ENCODE measurements at regions not wholly inside any gene's neighbourhood (a gene's known extent, or its start where the extent isn't known, plus 50 kb on each side); places are given as distances from the start of the nearest gene placed in this dataset.

- Histone ChIP-seq H2AFZ (ENCODE audit: control insufficient read depth, low read length) (no peak overlapping the region), H3K27ac (ENCODE audit: control insufficient read depth, insufficient read depth, low read length) (no peak overlapping the region), H3K36me3 (ENCODE audit: control insufficient read depth in 2 of 2, extremely low read depth in 1 of 2, insufficient read depth in 2 of 2, low read length in 2 of 2) (no peaks in the 10 kb centered on the region), H4K20me1 (ENCODE audit: control insufficient read depth, extremely low read depth, insufficient read depth, low read length) (no peaks in the 10 kb centered on the region), H3K9ac (ENCODE audit: control insufficient read depth, extremely low read depth, insufficient read depth, low read length) (no peak overlapping the region), H3K27me3 (ENCODE audit: control insufficient read depth, extremely low read depth, insufficient read depth, low read length) (no peaks in the 10 kb centered on the region), H3K9me1 (ENCODE audit: control insufficient read depth, extremely low read depth, insufficient read depth, low read length) (no peaks in the 10 kb centered on the region), H3K9me3 (ENCODE audit: control insufficient read depth, low read depth, low read length) (peaks cover 7% of the 10 kb centered on the region), H3K4me3 (ENCODE audit: control insufficient read depth in 2 of 3, extremely low read depth in 1 of 3, insufficient read depth in 2 of 3, low read depth in 1 of 3, low read length in 3 of 3) (no peak overlapping the region), H3K4me2 (ENCODE audit: control insufficient read depth, extremely low read depth, insufficient read depth, low read depth, low read length) (peak overlapping the region; percentile 3), H3K79me2 (ENCODE audit: control insufficient read depth, insufficient read depth, low read length) (no peaks in the 10 kb centered on the region), H3K4me1 (ENCODE audit: control insufficient read depth, extremely low read depth, insufficient read depth, low read length) (peaks cover 28% of the 10 kb centered on the region)
- peak; percentile 96 for FAIRE-seq
- dilution Hi-C loops (cut with MboI; ENCODE audit: extremely low pct_ligation_motif_present, low sequenced_read_pairs) = no loop called here
- peak; percentile 69 for DNase-seq (ENCODE audit: low read depth, low spot score)
- TF ChIP-seq EZH2 (IDR thresholded peaks at IDR 0.05; ENCODE audit: low read length) (no peak), CTCF (optimal IDR thresholded peaks at IDR 0.05 in 1 of 3, IDR thresholded peaks at IDR 0.05 in 1 of 3, conservative IDR thresholded peaks at IDR 0.05 in 1 of 3; ENCODE audit: extremely low read depth in 1 of 3, insufficient read depth in 2 of 3, low read length in 3 of 3) (no peak)
These were observed 112.2 kb downstream of the ZFP36L2 start for GRCh38 chr2:43114210-43114609.

GRCh38 chr2:43111788-43112554, 114.4 kb downstream of the ZFP36L2 start:
- TF ChIP-seq EZH2 (IDR thresholded peaks at IDR 0.05; ENCODE audit: low read length) = no peak
- TF ChIP-seq CTCF (optimal IDR thresholded peaks at IDR 0.05 in 1 of 3, IDR thresholded peaks at IDR 0.05 in 1 of 3, conservative IDR thresholded peaks at IDR 0.05 in 1 of 3; ENCODE audit: extremely low read depth in 1 of 3, insufficient read depth in 2 of 3, low read length in 3 of 3) = no peak
- Histone ChIP-seq H2AFZ (ENCODE audit: control insufficient read depth, low read length) (no peak overlapping the region), H3K9ac (ENCODE audit: control insufficient read depth, extremely low read depth, insufficient read depth, low read length) (no peak overlapping the region), H3K4me2 (ENCODE audit: control insufficient read depth, extremely low read depth, insufficient read depth, low read depth, low read length) (no peak overlapping the region), H3K4me3 (ENCODE audit: control insufficient read depth in 2 of 3, extremely low read depth in 1 of 3, insufficient read depth in 2 of 3, low read depth in 1 of 3, low read length in 3 of 3) (no peak overlapping the region), H3K27me3 (ENCODE audit: control insufficient read depth, extremely low read depth, insufficient read depth, low read length) (no peaks in the 10 kb centered on the region), H3K27ac (ENCODE audit: control insufficient read depth, insufficient read depth, low read length) (no peak overlapping the region), H3K36me3 (ENCODE audit: control insufficient read depth in 2 of 2, extremely low read depth in 1 of 2, insufficient read depth in 2 of 2, low read length in 2 of 2) (no peaks in the 10 kb centered on the region), H3K4me1 (ENCODE audit: control insufficient read depth, extremely low read depth, insufficient read depth, low read length) (peaks cover 24% of the 10 kb centered on the region), H3K9me3 (ENCODE audit: control insufficient read depth, low read depth, low read length) (peaks cover 7% of the 10 kb centered on the region), H3K79me2 (ENCODE audit: control insufficient read depth, insufficient read depth, low read length) (no peaks in the 10 kb centered on the region), H4K20me1 (ENCODE audit: control insufficient read depth, extremely low read depth, insufficient read depth, low read length) (no peaks in the 10 kb centered on the region), H3K9me1 (ENCODE audit: control insufficient read depth, extremely low read depth, insufficient read depth, low read length) (no peaks in the 10 kb centered on the region)
- FAIRE-seq (no peak), DNase-seq (ENCODE audit: low read depth, low spot score) (no peak)
- dilution Hi-C loops (cut with MboI; ENCODE audit: extremely low pct_ligation_motif_present, low sequenced_read_pairs) = no loop called here

All from keratinocyte (primary cell).